Kidney (tissue), 13 donors: ENCODE measurements at regions not wholly inside any gene's neighbourhood (a gene's known extent, or its start where the extent isn't known, plus 50 kb on each side); places are given as distances from the start of the nearest gene placed in this dataset.

ENCODE experiments used
- DNase-seq, 5 donors: peaks; one replicate each; pipeline ENCODE4 v3.0.0-alpha.2; 2013 to 2020
- FAIRE-seq: peaks from 2 replicates; lab custom pipeline; 2012; peaks lifted over from hg19 to GRCh38; lab: Jason Lieb, UNC
- H3K27ac ChIP-seq, 2 donors: one replicate each; pipeline ENCODE4 v1.7.0; 2013; ENCODE audit warnings: low read depth in 2 of 2, low read length in 2 of 2, inconsistent platforms in 1 of 2
- H3K27me3 ChIP-seq: one replicate; pipeline ENCODE4 v1.7.1; 2013; ENCODE audit warnings: low read length, inconsistent platforms; ENCODE audit not compliant: control insufficient read depth, insufficient read depth
- H3K36me3 ChIP-seq, 3 donors: one replicate each; pipeline versions ENCODE4 v1.7.0 to v1.7.1; 2013; ENCODE audit warnings: low read length in 3 of 3, control low read depth in 1 of 3, inconsistent platforms in 1 of 3; ENCODE audit not compliant: insufficient read depth in 3 of 3, control insufficient read depth in 2 of 3
- H3K4me1 ChIP-seq, 3 donors: one replicate each; pipeline versions ENCODE4 v1.7.0 to v1.7.1; 2013; ENCODE audit warnings: low read length in 3 of 3, inconsistent platforms in 1 of 3, low read depth in 1 of 3; ENCODE audit not compliant: control insufficient read depth in 2 of 3, insufficient read depth in 2 of 3
- H3K4me3 ChIP-seq, 3 donors: one replicate each; pipeline versions ENCODE4 v1.7.0 to v1.8.1; 2013; ENCODE audit warnings: low read length in 3 of 3, control low read depth in 1 of 3, inconsistent platforms in 1 of 3
- H3K9ac ChIP-seq, 3 donors: one replicate each; pipeline versions ENCODE4 v1.7.0 to v1.7.1; 2013; ENCODE audit warnings: low read length in 3 of 3, control low read depth in 1 of 3, inconsistent platforms in 1 of 3
- H3K9me3 ChIP-seq, 3 donors: one replicate each; pipeline versions ENCODE4 v1.7.0 to v1.7.1; 2013; ENCODE audit warnings: low read length in 3 of 3, control low read depth in 1 of 3, inconsistent platforms in 1 of 3; ENCODE audit not compliant: control insufficient read depth in 2 of 3, insufficient read depth in 1 of 3
- intact Hi-C: fragments of 100-400 bp; cut with DNase I; formaldehyde crosslinking; loops from one replicate; pipeline ENCODE4 v1.11.1; 2022
- TF ChIP-seq, protein P1 (sequence below): IDR thresholded peaks from 3 replicates; pipeline ENCODE4 v1.5.1; 2012; ENCODE audit warnings: mild to moderate bottlenecking, moderate library complexity, borderline replicate concordance; ENCODE audit not compliant: insufficient read depth; ENCODE audit errors: extremely low read depth
- donor health status: control.
- donor health status: control.
- donor health status: control.
- donor health status: control.
- donor health status: control.
- donor health status: DM: yes; HTN: yes; CAD: no.
- donor health status: Normal renal cell carcinoma (clear cell type).

DNA sequence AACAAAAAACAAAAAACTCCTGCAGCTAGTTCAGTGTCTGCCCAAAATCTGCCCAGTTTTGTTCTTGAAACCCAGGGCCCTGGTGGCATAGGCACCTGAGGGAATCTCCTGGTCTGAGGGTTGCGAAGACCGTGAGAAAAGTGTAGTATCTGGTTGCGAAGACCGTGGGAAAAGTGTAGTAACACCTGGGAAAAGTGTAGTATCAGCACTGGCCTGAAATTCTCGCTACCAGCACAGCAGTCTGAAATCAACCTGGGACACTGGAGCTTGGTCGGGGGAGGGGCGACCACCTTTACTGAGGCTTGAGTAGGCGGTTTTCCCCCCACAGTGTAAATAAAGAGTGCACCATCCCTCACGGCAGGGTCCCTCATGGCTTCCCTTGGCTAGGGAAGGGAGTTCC lies 82.5 kb upstream of the SP4 start:
- no peak overlapping the region for H3K9ac ChIP-seq
- DNase-seq (no peak), FAIRE-seq (no peak)
- H3K27me3 ChIP-seq = no peaks in the 10 kb centered on the region
- H3K27ac ChIP-seq = no peak overlapping the region
- H3K36me3 ChIP-seq = no peaks in the 10 kb centered on the region
- TF ChIP-seq, protein P1, sequence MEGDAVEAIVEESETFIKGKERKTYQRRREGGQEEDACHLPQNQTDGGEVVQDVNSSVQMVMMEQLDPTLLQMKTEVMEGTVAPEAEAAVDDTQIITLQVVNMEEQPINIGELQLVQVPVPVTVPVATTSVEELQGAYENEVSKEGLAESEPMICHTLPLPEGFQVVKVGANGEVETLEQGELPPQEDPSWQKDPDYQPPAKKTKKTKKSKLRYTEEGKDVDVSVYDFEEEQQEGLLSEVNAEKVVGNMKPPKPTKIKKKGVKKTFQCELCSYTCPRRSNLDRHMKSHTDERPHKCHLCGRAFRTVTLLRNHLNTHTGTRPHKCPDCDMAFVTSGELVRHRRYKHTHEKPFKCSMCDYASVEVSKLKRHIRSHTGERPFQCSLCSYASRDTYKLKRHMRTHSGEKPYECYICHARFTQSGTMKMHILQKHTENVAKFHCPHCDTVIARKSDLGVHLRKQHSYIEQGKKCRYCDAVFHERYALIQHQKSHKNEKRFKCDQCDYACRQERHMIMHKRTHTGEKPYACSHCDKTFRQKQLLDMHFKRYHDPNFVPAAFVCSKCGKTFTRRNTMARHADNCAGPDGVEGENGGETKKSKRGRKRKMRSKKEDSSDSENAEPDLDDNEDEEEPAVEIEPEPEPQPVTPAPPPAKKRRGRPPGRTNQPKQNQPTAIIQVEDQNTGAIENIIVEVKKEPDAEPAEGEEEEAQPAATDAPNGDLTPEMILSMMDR = no peak
- H3K4me1 ChIP-seq = no peaks in the 10 kb centered on the region
- no peaks in the 10 kb centered on the region for H3K9me3 ChIP-seq
- no peak overlapping the region for H3K4me3 ChIP-seq
- intact Hi-C loops = no loop called here

DNA sequence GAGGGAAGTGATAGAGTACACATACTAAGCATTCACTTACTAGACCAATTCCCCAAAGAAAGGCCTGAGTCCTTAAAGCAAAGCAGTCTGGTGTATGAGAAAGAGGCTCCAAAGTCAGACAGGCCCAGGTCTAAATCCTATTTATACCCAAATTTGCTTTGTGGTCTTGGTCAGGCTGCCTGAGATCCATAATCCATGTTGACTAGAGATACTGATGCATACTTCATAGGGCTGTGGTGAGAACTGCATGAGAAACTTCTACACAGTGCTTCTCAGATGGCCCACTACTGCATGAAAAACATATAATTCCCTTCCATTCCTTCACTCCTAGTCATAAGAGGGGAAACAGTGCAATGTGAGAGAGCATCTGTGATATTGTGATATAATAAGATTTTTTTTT lies 81.6 kb upstream of the SP4 start:
- intact Hi-C loops = no loop called here
- no peak overlapping the region for H3K27ac ChIP-seq
- no peak for DNase-seq
- TF ChIP-seq, protein P1 = no peak
- H3K4me3 ChIP-seq = no peak overlapping the region
- H3K4me1 ChIP-seq = no peaks in the 10 kb centered on the region
- H3K36me3 ChIP-seq = no peaks in the 10 kb centered on the region
- no peak for FAIRE-seq
- H3K27me3 ChIP-seq = no peaks in the 10 kb centered on the region
- no peaks in the 10 kb centered on the region for H3K9me3 ChIP-seq
- H3K9ac ChIP-seq = no peak overlapping the region

DNA sequence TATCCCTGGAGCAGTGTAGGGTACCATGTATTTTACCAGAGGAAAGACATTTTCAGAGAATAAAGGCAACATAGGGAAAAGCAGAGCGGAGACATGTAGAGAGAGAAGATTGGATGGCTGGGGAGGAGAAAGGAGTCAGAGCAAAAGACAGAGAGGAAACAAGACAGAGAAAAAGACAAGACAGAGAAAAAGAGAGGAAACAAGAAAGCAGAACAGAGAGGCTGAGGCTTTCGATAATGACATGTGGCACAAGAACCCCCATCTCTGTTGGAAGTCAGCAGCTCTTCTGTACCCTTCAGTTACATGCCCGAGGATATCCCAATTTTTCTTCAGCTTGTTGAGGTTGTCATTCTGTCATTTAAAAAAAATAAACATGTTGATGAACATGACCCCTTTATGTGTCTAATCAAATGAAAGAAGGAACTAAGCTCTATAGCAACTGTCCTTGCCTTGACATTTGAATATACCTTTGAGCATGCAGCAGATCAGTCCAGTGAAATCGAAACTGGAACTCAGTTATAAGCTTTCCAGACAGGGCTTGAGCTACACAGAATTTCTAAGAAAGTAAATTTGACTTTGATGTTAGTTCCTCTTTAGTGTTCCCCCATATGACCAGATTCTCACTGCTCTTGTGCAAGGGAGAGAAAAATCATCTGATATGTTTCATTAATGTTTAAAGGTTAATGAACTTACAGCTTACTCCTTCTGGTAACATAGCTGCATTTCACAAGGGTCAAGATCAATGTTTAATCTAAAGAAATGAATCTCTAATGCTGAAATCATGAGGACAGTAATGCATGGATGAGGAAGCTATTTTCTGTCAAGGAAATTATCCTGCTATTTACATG lies 75.1 kb upstream of the SP4 start:
- H3K4me1 ChIP-seq = no peaks in the 10 kb centered on the region
- H3K27me3 ChIP-seq = no peaks in the 10 kb centered on the region
- H3K9ac ChIP-seq = no peak overlapping the region
- no peaks in the 10 kb centered on the region for H3K9me3 ChIP-seq
- H3K27ac ChIP-seq = no peak overlapping the region
- FAIRE-seq (no peak), DNase-seq (no peak)
- intact Hi-C loops = no loop called here
- TF ChIP-seq, protein P1 = no peak
- H3K36me3 ChIP-seq = no peaks in the 10 kb centered on the region
- H3K4me3 ChIP-seq = no peak overlapping the region

DNA sequence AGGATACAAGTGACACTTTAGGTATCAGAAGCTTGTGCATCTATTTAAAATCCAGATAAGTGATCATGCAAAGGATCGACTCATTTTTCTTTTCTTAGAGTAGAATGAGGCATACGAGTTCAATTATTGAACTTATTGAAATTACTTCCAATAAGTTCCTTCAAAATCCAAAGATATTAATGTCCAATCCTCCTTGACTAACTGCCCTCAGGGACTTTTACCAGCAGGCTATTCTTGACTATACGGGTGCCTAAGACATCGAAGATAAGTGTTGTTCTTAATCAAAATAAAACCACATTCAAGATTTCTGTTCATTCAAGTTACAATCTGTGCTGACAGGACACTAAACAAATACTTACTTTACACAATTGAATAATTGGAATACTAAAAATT lies 74.5 kb upstream of the SP4 start:
- FAIRE-seq (no peak), DNase-seq (no peak)
- TF ChIP-seq, protein P1 = no peak
- no peak overlapping the region for H3K27ac ChIP-seq
- no peaks in the 10 kb centered on the region for H3K27me3 ChIP-seq
- H3K9me3 ChIP-seq = no peaks in the 10 kb centered on the region
- H3K4me3 ChIP-seq = no peak overlapping the region
- no peak overlapping the region for H3K9ac ChIP-seq
- no peaks in the 10 kb centered on the region for H3K36me3 ChIP-seq
- intact Hi-C loops = no loop called here
- H3K4me1 ChIP-seq = no peaks in the 10 kb centered on the region
